ENCODE measurements at regions not wholly inside any gene's neighbourhood (a gene's known extent, or its start where the extent isn't known, plus 50 kb on each side); places are given as distances from the start of the nearest gene placed in this dataset.

- H3K4me3 ChIP-seq (ENCODE audit: insufficient read length, low read depth) = no peak overlapping the region
- peaks cover 3% of the 10 kb centered on the region for H3K4me1 ChIP-seq (ENCODE audit: insufficient read depth, insufficient read length)
- H3K9me3 ChIP-seq (ENCODE audit: insufficient read depth, low read length) = peaks cover 6% of the 10 kb centered on the region; the same call in 1 of the 2 replicates
- no peak overlapping the region for H3K9ac ChIP-seq (ENCODE audit: insufficient read length, low read depth)
- TF ChIP-seq SUZ12 (IDR thresholded peaks at IDR 0.05; ENCODE audit: extremely low read depth, insufficient read depth, insufficient read length) = no peak
- TF ChIP-seq ZNF274 (IDR thresholded peaks at IDR 0.05; ENCODE audit: low read depth, low read length) = no peak
- no peak for TF ChIP-seq YY1 (IDR thresholded peaks at IDR 0.05; ENCODE audit: insufficient read depth, insufficient read length)
- DNase-seq (ENCODE audit: low read depth, low spot score) = no peak
- no peaks in the 10 kb centered on the region for H3K27me3 ChIP-seq (ENCODE audit: insufficient read depth, insufficient read length)
- H3K36me3 ChIP-seq (ENCODE audit: insufficient read depth, insufficient read length, low read length) = no peaks in the 10 kb centered on the region
These were observed 51.1 kb upstream of the PPP2R3B start for GRCh38 chrX:437661-438390.

GRCh38 chrX:439241-439640 is 52.5 kb upstream of the PPP2R3B start:
- Histone ChIP-seq H3K4me3 (ENCODE audit: insufficient read length, low read depth) (no peak overlapping the region), H3K36me3 (ENCODE audit: insufficient read depth, insufficient read length, low read length) (no peaks in the 10 kb centered on the region), H3K4me1 (ENCODE audit: insufficient read depth, insufficient read length) (peaks cover 3% of the 10 kb centered on the region), H3K27me3 (ENCODE audit: insufficient read depth, insufficient read length) (peaks cover 8% of the 10 kb centered on the region), H3K9me3 (ENCODE audit: insufficient read depth, low read length) (peaks cover 6% of the 10 kb centered on the region; the same call in 1 of the 2 replicates), H3K9ac (ENCODE audit: insufficient read length, low read depth) (no peak overlapping the region)
- DNase-seq (ENCODE audit: low read depth, low spot score) = no peak
- TF ChIP-seq ZNF274 (IDR thresholded peaks at IDR 0.05; ENCODE audit: low read depth, low read length) = no peak
- no peak for TF ChIP-seq YY1 (IDR thresholded peaks at IDR 0.05; ENCODE audit: insufficient read depth, insufficient read length)
- TF ChIP-seq SUZ12 (IDR thresholded peaks at IDR 0.05; ENCODE audit: extremely low read depth, insufficient read depth, insufficient read length) = no peak

GRCh38 chrX:439719-440118 is 53.0 kb upstream of the PPP2R3B start:
- H3K4me3 ChIP-seq (ENCODE audit: insufficient read length, low read depth) = no peak overlapping the region
- no peak overlapping the region for H3K9ac ChIP-seq (ENCODE audit: insufficient read length, low read depth)
- peaks cover 6% of the 10 kb centered on the region; the same call in 1 of the 2 replicates for H3K9me3 ChIP-seq (ENCODE audit: insufficient read depth, low read length)
- TF ChIP-seq ZNF274 (IDR thresholded peaks at IDR 0.05; ENCODE audit: low read depth, low read length) (no peak), SUZ12 (IDR thresholded peaks at IDR 0.05; ENCODE audit: extremely low read depth, insufficient read depth, insufficient read length) (no peak), YY1 (IDR thresholded peaks at IDR 0.05; ENCODE audit: insufficient read depth, insufficient read length) (no peak)
- no peak for DNase-seq (ENCODE audit: low read depth, low spot score)
- no peaks in the 10 kb centered on the region for H3K36me3 ChIP-seq (ENCODE audit: insufficient read depth, insufficient read length, low read length)
- peaks cover 3% of the 10 kb centered on the region for H3K4me1 ChIP-seq (ENCODE audit: insufficient read depth, insufficient read length)
- peaks cover 12% of the 10 kb centered on the region for H3K27me3 ChIP-seq (ENCODE audit: insufficient read depth, insufficient read length)

GRCh38 chrX:440636-441035 is 53.9 kb upstream of the PPP2R3B start:
- DNase-seq (ENCODE audit: low read depth, low spot score) = no peak
- Histone ChIP-seq H3K9ac (ENCODE audit: insufficient read length, low read depth) (no peak overlapping the region), H3K9me3 (ENCODE audit: insufficient read depth, low read length) (peaks cover 6% of the 10 kb centered on the region; the same call in 1 of the 2 replicates), H3K27me3 (ENCODE audit: insufficient read depth, insufficient read length) (peaks cover 12% of the 10 kb centered on the region), H3K4me3 (ENCODE audit: insufficient read length, low read depth) (no peak overlapping the region), H3K36me3 (ENCODE audit: insufficient read depth, insufficient read length, low read length) (no peaks in the 10 kb centered on the region), H3K4me1 (ENCODE audit: insufficient read depth, insufficient read length) (peaks cover 3% of the 10 kb centered on the region)
- no peak for TF ChIP-seq SUZ12 (IDR thresholded peaks at IDR 0.05; ENCODE audit: extremely low read depth, insufficient read depth, insufficient read length)
- no peak for TF ChIP-seq ZNF274 (IDR thresholded peaks at IDR 0.05; ENCODE audit: low read depth, low read length)
- TF ChIP-seq YY1 (IDR thresholded peaks at IDR 0.05; ENCODE audit: insufficient read depth, insufficient read length) = no peak

- Histone ChIP-seq H3K4me3 (ENCODE audit: insufficient read length, low read depth) (no peak overlapping the region), H3K4me1 (ENCODE audit: insufficient read depth, insufficient read length) (peaks cover 4% of the 10 kb centered on the region), H3K36me3 (ENCODE audit: insufficient read depth, insufficient read length, low read length) (no peaks in the 10 kb centered on the region), H3K9me3 (ENCODE audit: insufficient read depth, low read length) (peaks cover 6% of the 10 kb centered on the region; the same call in 1 of the 2 replicates), H3K27me3 (ENCODE audit: insufficient read depth, insufficient read length) (peaks cover 12% of the 10 kb centered on the region), H3K9ac (ENCODE audit: insufficient read length, low read depth) (no peak overlapping the region)
- DNase-seq (ENCODE audit: low read depth, low spot score) = no peak
- TF ChIP-seq ZNF274 (IDR thresholded peaks at IDR 0.05; ENCODE audit: low read depth, low read length) = no peak
- TF ChIP-seq YY1 (IDR thresholded peaks at IDR 0.05; ENCODE audit: insufficient read depth, insufficient read length) = no peak
- no peak for TF ChIP-seq SUZ12 (IDR thresholded peaks at IDR 0.05; ENCODE audit: extremely low read depth, insufficient read depth, insufficient read length)
These were observed 57.0 kb upstream of the PPP2R3B start for GRCh38 chrX:443536-444210.

GRCh38 chrX:444305-444704 is 57.6 kb upstream of the PPP2R3B start:
- peaks cover 12% of the 10 kb centered on the region for H3K27me3 ChIP-seq (ENCODE audit: insufficient read depth, insufficient read length)
- H3K4me1 ChIP-seq (ENCODE audit: insufficient read depth, insufficient read length) = peaks cover 4% of the 10 kb centered on the region
- peaks cover 6% of the 10 kb centered on the region; the same call in 1 of the 2 replicates for H3K9me3 ChIP-seq (ENCODE audit: insufficient read depth, low read length)
- no peak overlapping the region for H3K9ac ChIP-seq (ENCODE audit: insufficient read length, low read depth)
- H3K36me3 ChIP-seq (ENCODE audit: insufficient read depth, insufficient read length, low read length) = no peaks in the 10 kb centered on the region
- H3K4me3 ChIP-seq (ENCODE audit: insufficient read length, low read depth) = no peak overlapping the region
- TF ChIP-seq ZNF274 (IDR thresholded peaks at IDR 0.05; ENCODE audit: low read depth, low read length) (no peak), SUZ12 (IDR thresholded peaks at IDR 0.05; ENCODE audit: extremely low read depth, insufficient read depth, insufficient read length) (no peak), YY1 (IDR thresholded peaks at IDR 0.05; ENCODE audit: insufficient read depth, insufficient read length) (no peak)
- DNase-seq (ENCODE audit: low read depth, low spot score) = no peak

- Histone ChIP-seq H3K9me3 (ENCODE audit: insufficient read depth, low read length) (peaks cover 6% of the 10 kb centered on the region; the same call in 1 of the 2 replicates), H3K4me1 (ENCODE audit: insufficient read depth, insufficient read length) (peaks cover 4% of the 10 kb centered on the region), H3K4me3 (ENCODE audit: insufficient read length, low read depth) (no peak overlapping the region), H3K36me3 (ENCODE audit: insufficient read depth, insufficient read length, low read length) (no peaks in the 10 kb centered on the region), H3K27me3 (ENCODE audit: insufficient read depth, insufficient read length) (peaks cover 12% of the 10 kb centered on the region), H3K9ac (ENCODE audit: insufficient read length, low read depth) (no peak overlapping the region)
- no peak for DNase-seq (ENCODE audit: low read depth, low spot score)
- TF ChIP-seq ZNF274 (IDR thresholded peaks at IDR 0.05; ENCODE audit: low read depth, low read length) = no peak
- TF ChIP-seq YY1 (IDR thresholded peaks at IDR 0.05; ENCODE audit: insufficient read depth, insufficient read length) = no peak
- TF ChIP-seq SUZ12 (IDR thresholded peaks at IDR 0.05; ENCODE audit: extremely low read depth, insufficient read depth, insufficient read length) = no peak
These were observed 59.0 kb upstream of the PPP2R3B start for GRCh38 chrX:445727-446126.

All from NT2/D1 (cell line).